ENCODE measurements at regions not wholly inside any gene's neighbourhood (a gene's known extent, or its start where the extent isn't known, plus 50 kb on each side); places are given as distances from the start of the nearest gene placed in this dataset.

DNA sequence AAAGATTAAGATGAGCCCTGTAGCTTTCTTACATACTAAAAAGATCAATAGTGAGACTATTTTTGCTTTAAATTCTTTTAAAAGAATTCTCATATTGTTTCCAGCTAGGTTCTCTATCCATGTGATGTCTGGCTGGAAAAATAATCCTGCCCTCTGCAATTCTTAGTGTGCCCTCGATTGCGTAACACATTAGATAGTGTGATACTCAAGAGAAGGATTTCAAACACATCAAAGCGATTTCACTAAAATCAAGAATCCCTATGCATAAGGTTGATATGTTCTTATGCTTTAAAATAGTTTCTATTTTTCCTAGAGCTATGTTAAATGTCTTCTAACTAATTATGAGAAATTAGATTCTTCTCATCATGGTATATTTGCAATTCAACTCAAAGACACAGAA is 127.3 kb upstream of the PLEKHA5 start:
- TF ChIP-seq TAF1 (IDR thresholded peaks at IDR 0.05; ENCODE audit: low read depth, low read length) (no peak), RAD21 (IDR thresholded peaks at IDR 0.05 in 1 of 2, conservative IDR thresholded peaks at IDR 0.05 in 1 of 2; ENCODE audit: low read depth in 2 of 2, low read length in 2 of 2) (no peak), POLR2A (IDR thresholded peaks at IDR 0.05; ENCODE audit: control extremely low read depth in 1 of 2, low read depth in 2 of 2, low read length in 2 of 2) (no peak)
- TF ChIP-seq, protein P1, sequence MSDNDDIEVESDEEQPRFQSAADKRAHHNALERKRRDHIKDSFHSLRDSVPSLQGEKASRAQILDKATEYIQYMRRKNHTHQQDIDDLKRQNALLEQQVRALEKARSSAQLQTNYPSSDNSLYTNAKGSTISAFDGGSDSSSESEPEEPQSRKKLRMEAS (IDR thresholded peaks at IDR 0.05), result no peak

Measured in H1 (cell line).